H1 (cell line): ENCODE measurements at regions not wholly inside any gene's neighbourhood (a gene's known extent, or its start where the extent isn't known, plus 50 kb on each side); places are given as distances from the start of the nearest gene placed in this dataset.

Experiments used
- CTCF ChIA-PET: fragments of 300-600 bp; sonication (Branson Sonifier 250); formaldehyde crosslinking; loops from one replicate; lab custom pipeline; 2021; ENCODE audit not compliant: partially characterized antibody; lab: Charles Lee
- POLR2A ChIA-PET: fragments of 300-600 bp; sonication (Branson Sonifier 250); formaldehyde crosslinking; loops from one replicate; lab custom pipeline; 2021; ENCODE audit warnings: inconsistent platforms; ENCODE audit not compliant: partially characterized antibody; lab: Charles Lee
- DNase-seq, 2 experiments: peaks; one replicate each; pipeline versions ENCODE4 v3.0.0 to v3.0.0-alpha.2; 2010 to 2022; ENCODE audit warnings: low spot score in 2 of 2, low read depth in 1 of 2, mixed read lengths in 1 of 2
- FAIRE-seq: peaks from 2 replicates; lab custom pipeline; 2011; peaks lifted over from hg19 to GRCh38; lab: Jason Lieb, UNC
- H2AFZ ChIP-seq: 2 replicates; pipeline ENCODE4 v1.8.1; 2012; ENCODE audit warnings: low read length, inconsistent platforms
- H2AK5ac ChIP-seq: 2 replicates; pipeline ENCODE4 v1.6.1; 2013; ENCODE audit warnings: low read depth, low read length
- H2BK120ac ChIP-seq: replicated peaks from 2 replicates; pipeline ENCODE3; 2013; ENCODE audit warnings: low read depth, low read length, inconsistent platforms
- H2BK12ac ChIP-seq: 2 replicates; pipeline ENCODE4 v1.6.1; 2013; ENCODE audit warnings: low read depth, low read length
- H2BK15ac ChIP-seq: 2 replicates; pipeline ENCODE4 v1.6.1; 2013; ENCODE audit warnings: low read length
- H2BK20ac ChIP-seq: 2 replicates; pipeline ENCODE4 v1.6.1; 2013; ENCODE audit warnings: low read length
- H2BK5ac ChIP-seq: 2 replicates; pipeline ENCODE4 v1.6.1; 2013; ENCODE audit warnings: low read depth, low read length
- H3K14ac ChIP-seq: 2 replicates; pipeline ENCODE4 v1.6.1; 2013; ENCODE audit warnings: inconsistent platforms; ENCODE audit not compliant: insufficient read length
- H3K18ac ChIP-seq: 2 replicates; pipeline ENCODE4 v1.6.1; 2013; ENCODE audit warnings: low read length; ENCODE audit errors: extremely low read depth
- H3K23ac ChIP-seq: 2 replicates; pipeline ENCODE4 v1.6.1; 2013; ENCODE audit warnings: inconsistent platforms; ENCODE audit not compliant: insufficient read length
- H3K23me2 ChIP-seq: 2 replicates; pipeline ENCODE4 v1.6.1; 2013; ENCODE audit warnings: low read depth, low read length
- H3K27ac ChIP-seq: 2 replicates; pipeline ENCODE4 v1.6.1; 2011; ENCODE audit warnings: low read depth, low read length, inconsistent platforms
- H3K27me3 ChIP-seq, 4 experiments: replicated peaks in 1 of 4; 1 replicate in 1 of 4; 2 replicates in 3 of 4; pipeline versions ENCODE4 v1.6.1 to v1.8.1; 2011 to 2013; ENCODE audit warnings: low read length in 3 of 4, mild to moderate bottlenecking in 3 of 4, inconsistent platforms in 2 of 4, mixed read lengths in 2 of 4, moderate library complexity in 1 of 4; ENCODE audit not compliant: control insufficient read depth in 3 of 4, insufficient read depth in 3 of 4; ENCODE audit errors: extremely low read depth in 1 of 4
- H3K36me3 ChIP-seq, 4 experiments: 2 replicates each; pipeline versions ENCODE4 v1.6.1 to v1.8.1; 2011 to 2013; ENCODE audit warnings: mild to moderate bottlenecking in 4 of 4, low read length in 3 of 4, moderate library complexity in 2 of 4, control low read depth in 1 of 4, inconsistent platforms in 1 of 4; ENCODE audit not compliant: insufficient read depth in 4 of 4, control insufficient read depth in 2 of 4
- H3K4ac ChIP-seq: replicated peaks from 2 replicates; pipeline ENCODE3; 2013; ENCODE audit warnings: low read length, low read depth, mixed read lengths, inconsistent platforms; ENCODE audit not compliant: insufficient read length
- H3K4me1 ChIP-seq, 4 experiments: replicated peaks in 1 of 4; 1 replicate in 1 of 4; 2 replicates in 3 of 4; pipeline versions ENCODE4 v1.6.1 to v1.8.1; 2011 to 2013; ENCODE audit warnings: low read length in 3 of 4, inconsistent platforms in 2 of 4, mixed read lengths in 1 of 4; ENCODE audit not compliant: insufficient read depth in 4 of 4, control insufficient read depth in 3 of 4
- H3K4me2 ChIP-seq, 2 experiments: 2 replicates each; pipeline versions ENCODE4 v1.6.1 to v1.8.1; 2011 to 2013; ENCODE audit warnings: low read depth in 2 of 2, low read length in 2 of 2, control low read depth in 1 of 2, inconsistent platforms in 1 of 2, mild to moderate bottlenecking in 1 of 2; ENCODE audit not compliant: insufficient read depth in 1 of 2
- H3K4me3 ChIP-seq, 4 experiments: fragments of 200-600, 300-600 bp in 1 of 4; sonication (generic), shearing (Covaris generic), sonication (Bioruptor Twin) in 1 of 4; 2 replicates each; pipeline versions ENCODE4 v1.5.1 to v1.8.1; 2011 to 2016; ENCODE audit warnings: low read length in 4 of 4, low read depth in 3 of 4, control low read depth in 2 of 4, inconsistent platforms in 2 of 4, mild to moderate bottlenecking in 2 of 4, mixed read lengths in 1 of 4, moderate library complexity in 1 of 4; ENCODE audit not compliant: insufficient read depth in 2 of 4; ENCODE audit errors: extremely low read depth in 1 of 4
- H3K56ac ChIP-seq: replicated peaks from 2 replicates; pipeline ENCODE3; 2013; ENCODE audit warnings: low read depth, mild to moderate bottlenecking, mixed read lengths, low read length, inconsistent platforms; ENCODE audit not compliant: insufficient read length
- H3K79me1 ChIP-seq: 2 replicates; pipeline ENCODE4 v1.6.1; 2013; ENCODE audit warnings: low read depth, low read length, control low read depth
- H3K79me2 ChIP-seq, 2 experiments: 2 replicates each; pipeline versions ENCODE4 v1.6.1 to v1.8.1; 2012 to 2013; ENCODE audit warnings: low read length in 2 of 2, mild to moderate bottlenecking in 2 of 2, inconsistent platforms in 1 of 2; ENCODE audit not compliant: insufficient read depth in 2 of 2, control insufficient read depth in 1 of 2
- H3K9ac ChIP-seq, 4 experiments: replicated peaks in 1 of 4; 1 replicate in 1 of 4; 2 replicates in 3 of 4; pipeline versions ENCODE4 v1.6.1 to v1.8.1; 2011 to 2013; ENCODE audit warnings: low read depth in 3 of 4, low read length in 3 of 4, control low read depth in 2 of 4, mild to moderate bottlenecking in 2 of 4, moderate library complexity in 2 of 4, inconsistent platforms in 1 of 4; ENCODE audit errors: extremely low read depth in 1 of 4
- H3K9me3 ChIP-seq, 2 experiments: 2 replicates each; pipeline versions ENCODE4 v1.6.1 to v1.8.1; 2012 to 2013; ENCODE audit warnings: mild to moderate bottlenecking in 2 of 2, moderate library complexity in 2 of 2, control low read depth in 1 of 2, inconsistent platforms in 1 of 2, low read depth in 1 of 2, low read length in 1 of 2, mixed read lengths in 1 of 2; ENCODE audit not compliant: insufficient read depth in 2 of 2
- H4K20me1 ChIP-seq, 2 experiments: replicated peaks in 1 of 2; 2 replicates each; pipeline versions ENCODE3 to v1.8.1; 2011 to 2013; ENCODE audit warnings: inconsistent platforms in 2 of 2, low read length in 2 of 2, mild to moderate bottlenecking in 1 of 2; ENCODE audit not compliant: insufficient read depth in 2 of 2, control insufficient read depth in 1 of 2
- H4K5ac ChIP-seq: 2 replicates; pipeline ENCODE4 v1.6.1; 2013; ENCODE audit warnings: low read length, low read depth, mixed read lengths, inconsistent platforms; ENCODE audit not compliant: insufficient read length
- H4K8ac ChIP-seq: 2 replicates; pipeline ENCODE4 v1.8.0; 2013; ENCODE audit warnings: mild to moderate bottlenecking, moderate library complexity, low read length, inconsistent platforms; ENCODE audit not compliant: insufficient read depth; ENCODE audit errors: extremely low read depth
- H4K91ac ChIP-seq: replicated peaks from 2 replicates; pipeline ENCODE3; 2013; ENCODE audit warnings: low read length, mixed read lengths, inconsistent platforms; ENCODE audit not compliant: insufficient read length
- KDM4A ChIP-seq: IDR thresholded peaks from one replicate; pipeline ENCODE4 v1.7.1; 2012; ENCODE audit warnings: low read depth, mild to moderate bottlenecking, moderate library complexity, low read length, inconsistent platforms; ENCODE audit not compliant: severe bottlenecking
- SP2 ChIP-seq: IDR thresholded peaks from 2 replicates; pipeline ENCODE4 v1.6.1; 2012; ENCODE audit warnings: mild to moderate bottlenecking, low read length, inconsistent platforms
- WGBS, 2 experiments: shearing (Covaris generic) in 1 of 2; methylation state at CpG; one replicate each; pipeline versions ENCODE4 v1.1.6 to v1.1.7; 2013 to 2015; ENCODE audit warnings: low lambda C conversion rate in 2 of 2, mixed read lengths in 2 of 2, inconsistent platforms in 1 of 2, low coverage in 1 of 2, missing lambda C conversion rate in 1 of 2; ENCODE audit not compliant: insufficient replicate concordance in 2 of 2, insufficient coverage in 1 of 2, insufficient read length in 1 of 2; ENCODE audit errors: extremely low coverage in 1 of 2, missing lambda C conversion rate in 1 of 2; 5-methylcytosine and 5-hydroxymethylcytosine counted together

DNA sequence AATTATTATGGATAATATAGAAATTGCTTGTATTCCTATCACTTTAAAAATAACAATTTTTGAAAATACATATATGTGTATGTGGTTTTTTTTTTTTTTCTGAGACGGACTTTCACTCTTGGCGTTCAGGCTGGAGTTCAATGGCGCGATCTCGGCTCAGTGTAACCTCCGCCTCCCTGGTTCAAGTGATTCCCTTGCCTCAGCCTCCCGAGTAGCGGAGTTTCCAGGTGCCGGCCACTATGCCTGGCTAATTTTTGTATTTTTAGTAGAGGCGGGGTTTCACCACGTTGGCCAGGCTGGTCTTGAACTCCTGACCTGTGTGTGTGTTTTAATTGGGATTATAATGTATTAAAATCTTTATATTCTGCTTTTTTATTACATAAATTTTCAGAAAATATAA lies 97.9 kb upstream of the NUDT6 start:
- H3K4ac ChIP-seq, result no peak overlapping the region
- no peak overlapping the region for H2BK120ac ChIP-seq
- no peak overlapping the region for H3K56ac ChIP-seq
- no peak overlapping the region for H2AFZ ChIP-seq
- H3K14ac ChIP-seq, result no peak overlapping the region
- ChIA-PET POLR2A (no interaction called here), CTCF (no interaction called here)
- no peak overlapping the region for H3K18ac ChIP-seq
- H4K8ac ChIP-seq, result no peak overlapping the region
- no peak overlapping the region for H3K23ac ChIP-seq
- 98% methylated on average over 11 of the region's 11 CpGs; no CpG with 5 or more reads in 1 of the 2 experiments for WGBS, 2 experiments
- H2BK15ac ChIP-seq, result no peak overlapping the region
- no peak overlapping the region for H2AK5ac ChIP-seq
- H3K79me1 ChIP-seq, result no peaks in the 10 kb centered on the region
- H3K79me2 ChIP-seq, result no peaks in the 10 kb centered on the region
- no peaks in the 10 kb centered on the region for H3K23me2 ChIP-seq
- H4K5ac ChIP-seq, result no peak overlapping the region
- no peak overlapping the region for H3K4me2 ChIP-seq
- H3K4me1 ChIP-seq, result no peaks in the 10 kb centered on the region
- H3K27me3 ChIP-seq, result no peaks in the 10 kb centered on the region
- no peak overlapping the region for H3K4me3 ChIP-seq
- no peaks in the 10 kb centered on the region for H3K36me3 ChIP-seq
- H4K20me1 ChIP-seq, result no peaks in the 10 kb centered on the region
- DNase-seq (no peak), FAIRE-seq (no peak)
- H3K9ac ChIP-seq, result no peak overlapping the region
- H2BK5ac ChIP-seq, result no peak overlapping the region
- H2BK20ac ChIP-seq, result no peak overlapping the region
- H3K27ac ChIP-seq, result no peak overlapping the region
- H4K91ac ChIP-seq, result no peak overlapping the region
- H2BK12ac ChIP-seq, result no peak overlapping the region
- peaks cover 0 to 4% of the 10 kb centered on the region in 2 experiments; a peak in 1 of 4 replicates for H3K9me3 ChIP-seq
- TF ChIP-seq SP2, result no peak
- no peak for TF ChIP-seq KDM4A
